Ascending aorta (tissue), 2 donors: ENCODE measurements at regions not wholly inside any gene's neighbourhood (a gene's known extent, or its start where the extent isn't known, plus 50 kb on each side); places are given as distances from the start of the nearest gene placed in this dataset.
"Not testable (repeated sequence)": the region's sequence is repeated elsewhere in the genome, so short reads cannot be mapped to it uniquely, and the experiment has no call there.

Experiments used
- DNase-seq, 2 donors: peaks; one replicate each; pipeline ENCODE4 v3.0.0-alpha.2; 2019; ENCODE audit warnings: low spot score in 2 of 2
- H3K27ac ChIP-seq, 2 donors: fragments of 200-600 bp; sonication (generic); one replicate each; pipeline ENCODE4 v1.5.1; 2016 to 2017; ENCODE audit warnings: mild to moderate bottlenecking in 1 of 2
- H3K27me3 ChIP-seq: fragments of 200-600 bp; sonication (generic); one replicate; pipeline ENCODE4 v1.5.1; 2017
- H3K36me3 ChIP-seq, 2 donors: fragments of 200-600 bp; sonication (generic); one replicate each; pipeline ENCODE4 v1.5.1; 2016
- H3K4me1 ChIP-seq, 2 donors: fragments of 200-600 bp; sonication (generic); one replicate each; pipeline ENCODE4 v1.5.1; 2016 to 2017; ENCODE audit warnings: mild to moderate bottlenecking in 1 of 2
- H3K4me3 ChIP-seq, 2 donors: fragments of 200-600 bp; sonication (generic); one replicate each; pipeline ENCODE4 v1.5.1; 2016 to 2017; ENCODE audit warnings: mild to moderate bottlenecking in 1 of 2
- H3K9me3 ChIP-seq, 2 donors: fragments of 200-600 bp; sonication (generic); one replicate each; pipeline ENCODE4 v1.5.1; 2016
- CTCF ChIP-seq, 3 experiments: fragments of 200-600 bp in 2 of 3; fragments of 450-650 bp in 1 of 3; sonication (generic) in 2 of 3; IDR thresholded peaks; one replicate each; pipeline ENCODE4 v1.5.1; 2016 to 2019; ENCODE audit warnings: antibody characterized with exemption in 3 of 3, mild to moderate bottlenecking in 1 of 3, moderate library complexity in 1 of 3
- intact Hi-C: fragments of 100-400 bp; cut with DNase I; formaldehyde crosslinking; loops from one replicate; pipeline ENCODE4 v1.15.1; 2023

- no peak for TF ChIP-seq CTCF (IDR thresholded peaks at IDR 0.05)
- no peaks in the 10 kb centered on the region for H3K27me3 ChIP-seq
- H3K27ac ChIP-seq = no peak overlapping the region
- no peaks in the 10 kb centered on the region for H3K9me3 ChIP-seq
- no peak overlapping the region for H3K4me3 ChIP-seq
- no peaks in the 10 kb centered on the region for H3K36me3 ChIP-seq
- no peak for DNase-seq
- no peaks in the 10 kb centered on the region for H3K4me1 ChIP-seq
- intact Hi-C loops = no loop called here
These were observed 949.2 kb downstream of the TRHDE start for GRCh38 chr12:73221398-73221797.

- Histone ChIP-seq H3K9me3 (no peaks in the 10 kb centered on the region), H3K27ac (no peak overlapping the region), H3K4me1 (no peaks in the 10 kb centered on the region), H3K27me3 (no peaks in the 10 kb centered on the region), H3K4me3 (no peak overlapping the region), H3K36me3 (no peaks in the 10 kb centered on the region)
- TF ChIP-seq CTCF (IDR thresholded peaks at IDR 0.05) = no peak
- intact Hi-C loops = no loop called here
- no peak for DNase-seq
These were observed 949.7 kb downstream of the TRHDE start for GRCh38 chr12:73221836-73222235.

- no peaks in the 10 kb centered on the region for H3K9me3 ChIP-seq
- intact Hi-C loops = no loop called here
- no peaks in the 10 kb centered on the region for H3K36me3 ChIP-seq
These were observed 953.3 kb downstream of the TRHDE start for GRCh38 chr12:73225371-73225937.

GRCh38 chr12:73225941-73226340, 953.8 kb downstream of the TRHDE start:
- H3K4me3 ChIP-seq = no peak overlapping the region
- H3K36me3 ChIP-seq = no peaks in the 10 kb centered on the region
- TF ChIP-seq CTCF (IDR thresholded peaks at IDR 0.05) = no peak
- no peaks in the 10 kb centered on the region for H3K27me3 ChIP-seq
- intact Hi-C loops = no loop called here
- no peak overlapping the region for H3K27ac ChIP-seq
- no peak for DNase-seq
- H3K9me3 ChIP-seq = no peaks in the 10 kb centered on the region
- no peaks in the 10 kb centered on the region for H3K4me1 ChIP-seq

More at GRCh38 chr12:73225371-73225937, 953.3 kb downstream of the TRHDE start:
- no peak overlapping the region for H3K27ac ChIP-seq
- no peaks in the 10 kb centered on the region for H3K27me3 ChIP-seq
- no peak for TF ChIP-seq CTCF (IDR thresholded peaks at IDR 0.05)
- no peaks in the 10 kb centered on the region for H3K4me1 ChIP-seq
- DNase-seq = no peak
- no peak overlapping the region for H3K4me3 ChIP-seq

- H3K27me3 ChIP-seq = no peaks in the 10 kb centered on the region
- TF ChIP-seq CTCF (IDR thresholded peaks at IDR 0.05) = no peak
- intact Hi-C loops = no loop called here
These were observed 954.4 kb downstream of the TRHDE start for GRCh38 chr12:73226593-73226992.

GRCh38 chr12:73228828-73229227, 956.7 kb downstream of the TRHDE start:
- H3K36me3 ChIP-seq, H3K4me1 ChIP-seq, intact Hi-C loops, DNase-seq, H3K9me3 ChIP-seq, H3K27me3 ChIP-seq, H3K4me3 ChIP-seq, H3K27ac ChIP-seq: not testable (repeated sequence)

More at GRCh38 chr12:73226593-73226992, 954.4 kb downstream of the TRHDE start:
- no peak for DNase-seq
- Histone ChIP-seq H3K4me3 (no peak overlapping the region), H3K27ac (no peak overlapping the region), H3K9me3 (no peaks in the 10 kb centered on the region), H3K4me1 (no peaks in the 10 kb centered on the region), H3K36me3 (no peaks in the 10 kb centered on the region)
